ENCODE measurements at regions not wholly inside any gene's neighbourhood (a gene's known extent, or its start where the extent isn't known, plus 50 kb on each side); places are given as distances from the start of the nearest gene placed in this dataset.

GRCh38 chr1:42096554-42096953 lies 56.7 kb upstream of the GUCA2B start:
- no peak for DNase-seq

- DNase-seq: no peak
These were observed 64.0 kb upstream of the GUCA2B start for GRCh38 chr1:42089246-42089645.

- no peak for DNase-seq
These were observed 67.1 kb upstream of the GUCA2B start for GRCh38 chr1:42086146-42086545.

- no peak for DNase-seq
These were observed 67.6 kb upstream of the GUCA2B start for GRCh38 chr1:42085596-42085995.

- no peak for DNase-seq
These were observed 71.7 kb upstream of the GUCA2B start for GRCh38 chr1:42081475-42081874.

- no peak for DNase-seq
These were observed 78.0 kb upstream of the GUCA2B start for GRCh38 chr1:42075179-42075578.

GRCh38 chr1:42070996-42071395 lies 82.2 kb upstream of the GUCA2B start:
- no peak for DNase-seq

GRCh38 chr1:42057800-42058199 lies 95.4 kb upstream of the GUCA2B start:
- no peak for DNase-seq

GRCh38 chr1:42056460-42056859 lies 96.8 kb upstream of the GUCA2B start:
- no peak for DNase-seq

- no peak for DNase-seq
These were observed 98.1 kb upstream of the GUCA2B start for GRCh38 chr1:42055061-42055460.

GRCh38 chr1:42052072-42052699 lies 101.0 kb upstream of the GUCA2B start:
- no peak for DNase-seq

GRCh38 chr1:42047508-42047880 lies 105.7 kb upstream of the GUCA2B start:
- DNase-seq: no peak

GRCh38 chr1:42046761-42047507 lies 106.3 kb upstream of the GUCA2B start:
- no peak for DNase-seq

GRCh38 chr1:42044346-42044745 lies 108.9 kb upstream of the GUCA2B start:
- no peak for DNase-seq

GRCh38 chr1:42043811-42044210 lies 109.4 kb upstream of the GUCA2B start:
- no peak for DNase-seq

- DNase-seq: no peak
These were observed 110.0 kb upstream of the GUCA2B start for GRCh38 chr1:42043182-42043581.

GRCh38 chr1:42041031-42041430 lies 112.2 kb upstream of the GUCA2B start:
- no peak for DNase-seq

- DNase-seq: no peak
These were observed 113.1 kb upstream of the GUCA2B start for GRCh38 chr1:42040159-42040558.

- no peak for DNase-seq
These were observed 114.9 kb upstream of the GUCA2B start for GRCh38 chr1:42038261-42038660.

- DNase-seq: no peak
These were observed 115.6 kb upstream of the GUCA2B start for GRCh38 chr1:42037586-42037985.

- no peak for DNase-seq
These were observed 116.0 kb upstream of the GUCA2B start for GRCh38 chr1:42037161-42037560.

- peak; percentile 96 for DNase-seq
These were observed 117.2 kb upstream of the GUCA2B start for GRCh38 chr1:42035830-42036604.

GRCh38 chr1:42035205-42035829 lies 116.6 kb upstream of the HIVEP3 start:
- DNase-seq: peak; percentile 60

- no peak for DNase-seq
These were observed 115.7 kb upstream of the HIVEP3 start for GRCh38 chr1:42034426-42034825.

All from CD4-positive, alpha-beta T cell treated with Interleukin-15 for 1 hour (primary cell).